DMS153 treated with DMSO at 0.1 percent for 48 hours (cell line): ENCODE measurements at regions not wholly inside any gene's neighbourhood (a gene's known extent, or its start where the extent isn't known, plus 50 kb on each side); places are given as distances from the start of the nearest gene placed in this dataset.

Experiments used
- DNase-seq: peaks from one replicate; lab custom pipeline; 2025; ENCODE audit not compliant: unreplicated experiment; lab: John Stamatoyannopoulos, UW

GRCh38 chr10:129322933-129323820 is 143.9 kb upstream of the MGMT start:
- DNase-seq, result no peak

DNA sequence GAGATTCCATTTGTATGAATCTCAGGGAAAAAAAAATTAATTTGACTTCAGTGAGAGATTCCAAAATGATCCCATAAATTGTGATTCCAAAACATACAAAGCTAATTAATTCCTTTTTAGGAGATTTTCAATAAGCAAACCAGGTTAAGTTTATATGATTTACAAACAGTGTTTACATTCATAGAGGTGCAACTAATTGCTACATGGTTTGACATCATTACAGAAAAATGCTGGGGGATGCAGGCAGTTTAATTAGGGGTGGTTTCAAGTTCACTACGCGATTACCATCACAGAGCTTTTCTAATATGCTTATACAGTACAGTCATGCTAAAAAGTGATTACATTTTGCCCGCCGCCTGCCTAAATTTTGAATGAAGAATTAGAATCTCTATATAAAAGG is 143.2 kb upstream of the MGMT start:
- no peak for DNase-seq

GRCh38 chr10:129325893-129326292 is 141.1 kb upstream of the MGMT start:
- no peak for DNase-seq

GRCh38 chr10:129328546-129328945 is 138.5 kb upstream of the MGMT start:
- DNase-seq, result no peak

DNA sequence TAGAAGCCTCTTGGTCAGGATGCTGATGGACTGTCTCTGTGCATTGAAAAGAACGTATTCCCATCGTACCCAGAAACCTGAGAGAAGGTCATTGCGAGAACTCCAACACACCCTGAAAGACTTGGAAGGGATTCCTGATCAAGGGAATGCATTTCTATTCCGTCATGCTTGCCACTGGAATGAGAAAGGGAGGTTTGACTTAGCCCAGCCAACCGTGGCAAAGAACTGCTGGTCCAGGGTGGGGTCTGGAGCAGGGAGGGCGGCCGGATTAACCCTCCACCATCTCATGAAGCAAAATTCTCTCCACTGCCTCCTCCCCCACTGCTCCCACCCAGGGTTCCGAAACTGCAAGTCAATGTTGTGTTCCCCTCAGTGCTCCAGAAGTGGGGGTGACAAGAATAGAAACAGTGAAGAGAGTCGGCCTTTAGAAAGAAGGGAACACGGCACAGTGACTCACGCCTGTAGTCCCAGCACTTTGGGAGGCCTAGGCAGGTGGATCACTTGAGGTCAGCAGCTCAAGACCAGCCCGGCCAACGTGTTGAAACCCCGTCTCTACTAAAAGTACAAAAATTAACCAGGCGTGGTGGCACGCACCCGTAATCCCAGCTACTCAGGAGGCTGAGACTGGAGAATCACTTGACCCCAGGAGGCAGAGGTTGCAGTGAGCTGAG is 137.5 kb upstream of the MGMT start:
- DNase-seq, result no peak

DNA sequence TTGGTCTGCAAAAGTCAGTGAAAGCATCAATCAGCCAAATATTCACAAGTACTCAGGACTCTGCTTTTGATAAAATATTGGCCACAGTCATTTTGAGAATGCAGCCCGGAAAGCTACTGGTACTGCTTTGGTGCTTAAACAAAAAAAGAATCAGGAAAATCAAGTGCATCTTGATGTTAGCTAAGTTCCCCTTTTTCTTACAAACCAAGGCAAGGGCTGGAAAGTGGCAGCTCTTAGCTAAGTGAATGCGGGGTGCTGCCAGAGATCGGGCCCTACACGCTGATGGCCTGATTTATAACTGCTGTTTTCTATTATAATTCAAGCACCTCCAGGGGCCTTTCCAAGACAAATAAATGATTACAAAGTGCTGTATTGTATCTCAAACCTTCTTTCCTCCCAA is 136.8 kb upstream of the MGMT start:
- no peak for DNase-seq

GRCh38 chr10:129331207-129331838 is 135.7 kb upstream of the MGMT start:
- no peak for DNase-seq

- no peak for DNase-seq
Measured at GRCh38 chr10:129331839-129332220, 135.2 kb upstream of the MGMT start.

- DNase-seq, result no peak
Measured at GRCh38 chr10:129332476-129332875, 134.6 kb upstream of the MGMT start.

DNA sequence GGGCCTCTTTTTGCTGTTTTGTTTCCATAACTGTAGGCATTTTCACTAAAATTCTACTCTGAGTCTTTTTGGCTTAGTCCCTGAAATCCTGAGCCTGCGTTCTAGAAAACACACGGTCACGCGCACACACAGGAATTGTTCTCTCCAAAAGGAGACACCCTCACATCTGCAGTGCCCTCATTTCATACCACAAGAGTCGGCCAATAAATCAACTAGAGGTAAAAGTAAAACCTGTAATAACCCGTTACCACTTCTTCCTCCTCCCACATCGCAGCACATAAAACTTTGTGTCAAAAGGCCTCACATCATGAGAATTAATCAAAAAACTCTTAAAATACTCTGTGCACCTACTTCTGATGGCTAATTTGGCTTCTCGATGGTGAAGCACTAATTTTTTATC is 133.3 kb upstream of the MGMT start:
- no peak for DNase-seq

DNA sequence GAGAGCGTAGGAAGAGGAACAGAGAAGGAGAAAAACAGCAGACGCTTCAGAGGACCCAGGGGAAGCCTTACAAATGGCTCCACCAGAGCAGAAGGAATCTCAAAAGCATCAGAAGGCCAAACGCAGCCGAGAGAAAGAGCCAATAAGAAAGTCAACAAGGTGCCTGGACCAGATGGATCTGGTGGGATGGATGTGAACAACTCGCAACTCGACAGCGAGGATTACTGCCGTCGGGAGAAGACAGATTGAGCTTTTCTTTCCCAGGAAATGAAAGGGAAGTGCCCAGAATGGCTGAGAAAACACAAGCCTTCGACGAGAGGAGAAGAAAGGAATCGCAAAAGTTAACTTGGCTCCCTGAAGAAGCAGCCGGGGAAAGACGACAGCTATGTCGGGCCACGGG is 132.8 kb upstream of the MGMT start:
- no peak for DNase-seq

DNA sequence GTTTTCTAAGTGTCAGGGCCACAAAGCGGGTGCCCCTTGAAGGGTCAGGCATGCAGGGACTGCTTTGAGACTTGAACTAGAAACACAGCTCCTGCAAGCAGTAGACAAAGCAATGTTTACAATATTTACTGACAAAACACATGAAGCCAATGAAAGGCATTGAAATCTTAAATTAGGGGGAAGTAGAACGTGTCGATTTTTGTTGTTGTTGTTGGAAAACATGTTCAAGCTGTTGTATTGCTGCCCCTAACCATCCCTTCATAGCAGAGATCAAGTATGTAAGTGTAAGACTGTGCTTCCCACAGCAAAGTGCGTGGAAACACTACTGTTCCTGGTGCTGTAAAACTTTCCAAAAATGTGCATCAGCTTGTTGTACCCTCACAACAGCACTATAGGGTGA is 131.6 kb upstream of the MGMT start:
- no peak for DNase-seq

DNA sequence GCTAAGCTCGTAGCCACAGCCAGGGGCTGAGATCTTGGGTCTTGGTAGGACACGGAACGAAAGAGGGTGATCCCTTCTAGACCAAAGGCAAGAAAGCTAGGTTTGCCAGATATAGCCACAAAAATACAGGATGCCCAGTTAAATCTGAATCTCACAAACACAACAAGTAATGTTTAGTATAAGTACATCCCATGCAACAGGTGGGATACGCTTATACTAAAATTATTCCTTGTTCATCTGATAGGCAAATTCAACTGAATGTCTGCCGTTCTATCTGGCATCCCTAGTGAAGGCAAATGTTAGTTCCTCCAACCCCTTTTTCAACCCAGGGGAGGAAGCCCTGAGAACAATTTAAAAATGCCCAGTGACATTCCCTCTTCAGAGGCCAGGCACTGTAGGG is 131.1 kb upstream of the MGMT start:
- no peak for DNase-seq

GRCh38 chr10:129339191-129339590 is 127.8 kb upstream of the MGMT start:
- DNase-seq, result no peak

- DNase-seq, result no peak
Measured at GRCh38 chr10:129339841-129340240, 127.2 kb upstream of the MGMT start.

- DNase-seq, result no peak
Measured at GRCh38 chr10:129341087-129341486, 126.0 kb upstream of the MGMT start.

- DNase-seq, result no peak
Measured at GRCh38 chr10:129342385-129342784, 124.7 kb upstream of the MGMT start.

GRCh38 chr10:129343141-129343540 is 123.9 kb upstream of the MGMT start:
- no peak for DNase-seq

- DNase-seq, result no peak
Measured at GRCh38 chr10:129344103-129344502, 122.9 kb upstream of the MGMT start.

- no peak for DNase-seq
Measured at GRCh38 chr10:129344731-129345355, 122.2 kb upstream of the MGMT start.

- no peak for DNase-seq
Measured at GRCh38 chr10:129345763-129346162, 121.3 kb upstream of the MGMT start.

GRCh38 chr10:129350690-129351089 is 116.4 kb upstream of the MGMT start:
- DNase-seq, result no peak
